ENCODE measurements at regions not wholly inside any gene's neighbourhood (a gene's known extent, or its start where the extent isn't known, plus 50 kb on each side); places are given as distances from the start of the nearest gene placed in this dataset.

DNA sequence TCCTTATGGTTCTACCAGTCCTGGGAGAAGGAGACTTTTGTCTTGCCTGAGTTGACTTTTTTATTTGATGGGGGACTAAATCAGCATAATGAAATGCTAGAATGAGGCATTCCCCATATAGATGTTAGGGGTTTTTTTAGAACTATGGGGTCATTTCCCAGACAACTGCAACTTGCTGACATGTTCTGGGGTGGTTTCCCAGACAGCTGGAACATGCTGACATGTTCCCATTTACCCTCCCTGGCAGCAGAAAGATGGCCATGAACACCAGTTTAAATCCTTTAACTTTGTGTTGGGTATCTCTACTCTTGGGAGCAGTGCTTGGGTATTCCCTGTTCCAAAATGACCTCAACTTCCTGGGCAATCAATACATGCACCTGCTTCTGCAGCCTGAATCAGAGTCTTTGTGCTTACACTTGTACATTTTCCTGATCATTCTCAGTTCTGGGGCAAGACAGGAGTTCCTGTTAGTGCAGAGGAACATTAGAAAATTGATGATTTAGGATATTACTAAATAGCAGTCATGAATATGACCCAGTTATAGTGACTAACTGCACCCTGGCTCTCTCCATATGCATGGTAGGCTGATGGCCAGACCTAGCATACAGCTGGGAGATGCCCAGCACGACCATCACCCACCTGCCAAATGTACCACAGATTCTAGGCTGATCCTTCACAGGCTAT lies 75.4 kb upstream of the CD5L start:
- TF ChIP-seq, protein P1, sequence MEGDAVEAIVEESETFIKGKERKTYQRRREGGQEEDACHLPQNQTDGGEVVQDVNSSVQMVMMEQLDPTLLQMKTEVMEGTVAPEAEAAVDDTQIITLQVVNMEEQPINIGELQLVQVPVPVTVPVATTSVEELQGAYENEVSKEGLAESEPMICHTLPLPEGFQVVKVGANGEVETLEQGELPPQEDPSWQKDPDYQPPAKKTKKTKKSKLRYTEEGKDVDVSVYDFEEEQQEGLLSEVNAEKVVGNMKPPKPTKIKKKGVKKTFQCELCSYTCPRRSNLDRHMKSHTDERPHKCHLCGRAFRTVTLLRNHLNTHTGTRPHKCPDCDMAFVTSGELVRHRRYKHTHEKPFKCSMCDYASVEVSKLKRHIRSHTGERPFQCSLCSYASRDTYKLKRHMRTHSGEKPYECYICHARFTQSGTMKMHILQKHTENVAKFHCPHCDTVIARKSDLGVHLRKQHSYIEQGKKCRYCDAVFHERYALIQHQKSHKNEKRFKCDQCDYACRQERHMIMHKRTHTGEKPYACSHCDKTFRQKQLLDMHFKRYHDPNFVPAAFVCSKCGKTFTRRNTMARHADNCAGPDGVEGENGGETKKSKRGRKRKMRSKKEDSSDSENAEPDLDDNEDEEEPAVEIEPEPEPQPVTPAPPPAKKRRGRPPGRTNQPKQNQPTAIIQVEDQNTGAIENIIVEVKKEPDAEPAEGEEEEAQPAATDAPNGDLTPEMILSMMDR (IDR thresholded peaks at IDR 0.05), result no peak
- TF ChIP-seq POLR2A (IDR thresholded peaks at IDR 0.05), result no peak
- no peak overlapping the region for H3K4me3 ChIP-seq
- DNase-seq, result no peak
- intact Hi-C loops (cut with DNase I; ENCODE audit: low total_unique reads), result no loop called here
- no peaks in the 10 kb centered on the region for H3K27me3 ChIP-seq
- no peaks in the 10 kb centered on the region for H3K9me3 ChIP-seq
- no peaks in the 10 kb centered on the region for H3K36me3 ChIP-seq (ENCODE audit: low read depth, missing control alignments)
- H3K4me1 ChIP-seq, result no peaks in the 10 kb centered on the region
- WGBS, 2 donors, result 57 to 70% methylated on average over 1 of the region's 1 CpG
- no peak overlapping the region for H3K27ac ChIP-seq

DNA sequence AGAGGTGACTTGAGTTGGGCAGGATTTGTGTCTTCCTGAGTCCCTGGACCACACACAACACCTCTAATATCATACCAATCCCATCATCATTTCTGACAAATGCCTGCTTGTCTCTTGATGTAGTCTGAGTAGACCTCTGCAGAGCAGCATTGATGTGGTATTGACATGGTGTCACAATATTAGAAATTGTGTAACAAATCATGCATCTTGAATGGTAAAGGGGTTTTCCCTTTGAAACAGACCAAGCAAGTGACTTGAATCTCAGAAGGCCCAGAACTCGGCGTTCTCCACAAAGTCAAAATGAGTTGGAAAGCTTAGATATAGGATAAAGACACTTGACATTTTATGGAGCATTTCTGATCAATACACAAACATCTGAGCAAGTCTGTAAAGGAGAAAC lies 72.7 kb upstream of the KIRREL1 start:
- WGBS, 2 donors, result 96 to 98% methylated on average over 2 of the region's 2 CpGs
- TF ChIP-seq, protein P1 (IDR thresholded peaks at IDR 0.05), result no peak
- no peak for TF ChIP-seq POLR2A (IDR thresholded peaks at IDR 0.05)
- no peak for DNase-seq
- Histone ChIP-seq H3K27ac (no peak overlapping the region), H3K27me3 (no peaks in the 10 kb centered on the region), H3K4me3 (no peak overlapping the region), H3K36me3 (ENCODE audit: low read depth, missing control alignments) (no peaks in the 10 kb centered on the region), H3K4me1 (no peaks in the 10 kb centered on the region), H3K9me3 (no peaks in the 10 kb centered on the region)
- intact Hi-C loops (cut with DNase I; ENCODE audit: low total_unique reads), result no loop called here

DNA sequence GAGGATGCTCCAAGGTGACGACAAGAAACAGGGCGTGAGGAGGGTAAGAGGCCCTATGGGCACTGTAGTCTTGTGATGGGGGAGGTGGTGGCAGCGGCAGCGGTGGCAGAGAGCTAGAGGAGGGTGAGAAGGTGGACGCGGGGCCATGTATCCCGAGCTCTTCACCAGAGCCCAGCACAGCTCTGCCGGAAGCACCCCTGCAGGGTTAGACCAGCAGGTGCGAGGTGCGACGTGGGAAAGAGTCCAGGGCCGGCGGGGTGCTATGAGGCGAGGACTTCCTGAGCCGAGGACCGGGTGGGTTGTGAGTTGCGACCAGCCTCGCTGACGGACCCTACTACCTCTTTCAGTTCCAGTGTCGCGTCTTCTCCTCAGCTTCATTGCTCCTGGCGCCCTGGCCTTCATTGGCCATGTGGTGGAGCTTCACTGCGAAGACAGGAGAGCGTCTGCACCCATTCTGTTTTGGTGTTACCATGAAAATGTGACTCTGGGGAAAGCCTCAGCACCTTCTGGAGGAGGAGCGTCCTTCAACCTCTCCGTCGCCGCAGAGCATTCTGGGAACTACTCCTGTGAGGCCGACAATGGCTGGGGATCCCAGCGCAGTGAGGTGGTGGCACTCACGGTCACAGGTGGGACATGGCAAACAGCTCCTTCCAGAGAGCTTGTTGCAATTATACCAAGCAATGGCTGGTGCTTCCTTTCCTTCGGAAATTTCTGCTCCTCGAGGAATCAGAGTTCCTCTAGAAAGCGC lies 67.9 kb upstream of the KIRREL1 start:
- H3K27me3 ChIP-seq, result no peaks in the 10 kb centered on the region
- TF ChIP-seq, protein P1 (IDR thresholded peaks at IDR 0.05), result no peak
- TF ChIP-seq POLR2A (IDR thresholded peaks at IDR 0.05), result no peak
- peak overlapping the region; percentile 34 to 50 for H3K4me3 ChIP-seq
- 69 to 80% methylated on average over 18 to 34 of the region's 34 CpGs for WGBS, 2 donors
- intact Hi-C loops (cut with DNase I; ENCODE audit: low total_unique reads), result no loop called here
- H3K4me1 ChIP-seq, result no peaks in the 10 kb centered on the region
- no peak overlapping the region for H3K27ac ChIP-seq
- no peaks in the 10 kb centered on the region for H3K9me3 ChIP-seq
- peak; percentile 41 for DNase-seq
- H3K36me3 ChIP-seq (ENCODE audit: low read depth, missing control alignments), result no peaks in the 10 kb centered on the region

DNA sequence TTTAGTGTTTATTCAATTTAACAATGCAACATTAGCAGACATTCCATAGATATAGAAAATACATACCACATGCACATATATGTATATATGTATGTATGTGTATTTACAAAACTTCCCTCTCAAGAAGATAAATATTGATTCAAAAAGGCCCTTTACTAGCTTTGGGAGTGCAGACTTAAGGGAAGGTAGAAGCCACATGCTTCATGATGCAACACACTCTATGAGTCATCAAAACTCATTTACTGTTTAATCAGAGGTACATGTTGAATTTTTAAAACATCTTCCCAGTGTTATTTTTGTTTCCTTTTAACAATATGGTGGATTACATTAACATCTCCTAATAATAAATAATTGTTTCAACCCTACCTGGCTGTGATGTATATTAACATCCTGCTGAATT lies 61.4 kb upstream of the KIRREL1 start:
- H3K27ac ChIP-seq, result no peak overlapping the region
- TF ChIP-seq POLR2A (IDR thresholded peaks at IDR 0.05), result no peak
- TF ChIP-seq, protein P1 (IDR thresholded peaks at IDR 0.05), result no peak
- no peaks in the 10 kb centered on the region for H3K4me1 ChIP-seq
- no peak for DNase-seq
- H3K36me3 ChIP-seq (ENCODE audit: low read depth, missing control alignments), result no peaks in the 10 kb centered on the region
- no peaks in the 10 kb centered on the region for H3K27me3 ChIP-seq
- H3K9me3 ChIP-seq, result no peaks in the 10 kb centered on the region
- no peak overlapping the region for H3K4me3 ChIP-seq
- intact Hi-C loops (cut with DNase I; ENCODE audit: low total_unique reads), result no loop called here
